Body of pancreas (tissue), 4 donors: ENCODE measurements at regions not wholly inside any gene's neighbourhood (a gene's known extent, or its start where the extent isn't known, plus 50 kb on each side); places are given as distances from the start of the nearest gene placed in this dataset.

Experiments
- ATAC-seq: fragments of 150-250 bp; one replicate; pipeline ENCODE4 v1.9.1; 2016
- DNase-seq, 4 donors: peaks; one replicate each; pipeline ENCODE4 v3.0.0-alpha.2; 2019
- H3K27ac ChIP-seq, 4 donors: fragments of 200-600 bp; sonication (generic); 1 replicate in 3 of 4; 2 replicates in 1 of 4; pipeline versions ENCODE4 v1.5.1 to v1.6.1; 2016 to 2019; ENCODE audit warnings: mild to moderate bottlenecking in 1 of 4, mixed read lengths in 1 of 4, moderate library complexity in 1 of 4
- H3K27me3 ChIP-seq, 2 donors: fragments of 200-600 bp; sonication (generic); one replicate each; pipeline ENCODE4 v1.6.0; 2016; ENCODE audit warnings: mild to moderate bottlenecking in 1 of 2
- H3K36me3 ChIP-seq, 2 donors: fragments of 200-600 bp; sonication (generic); replicated peaks in 1 of 2; 2 replicates each; pipeline ENCODE4 v1.5.1; 2016; ENCODE audit warnings: low read depth in 2 of 2; ENCODE audit not compliant: insufficient read depth in 1 of 2
- H3K4me1 ChIP-seq: fragments of 200-600 bp; sonication (generic); one replicate; pipeline ENCODE4 v1.6.0; 2016
- H3K4me3 ChIP-seq, 2 donors: fragments of 200-600 bp; sonication (generic); 1 replicate in 1 of 2; 2 replicates in 1 of 2; pipeline ENCODE4 v1.5.1; 2016 to 2019
- H3K9me3 ChIP-seq, 3 donors: fragments of 200-600 bp; sonication (generic); 1 replicate in 2 of 3; 2 replicates in 1 of 3; pipeline ENCODE4 v1.5.1; 2016
- POLR2A ChIP-seq, 3 donors: fragments of 450-650 bp; IDR thresholded peaks; one replicate each; pipeline ENCODE4 v1.6.1; 2016; ENCODE audit warnings: antibody characterized with exemption in 3 of 3, mild to moderate bottlenecking in 2 of 3
- WGBS, 2 donors: methylation state at CpG; one replicate each; pipeline ENCODE4 v1.1.5; 2017; 5-methylcytosine and 5-hydroxymethylcytosine counted together
- intact Hi-C: fragments of 100-400 bp; cut with DNase I; formaldehyde crosslinking; loops from one replicate; pipeline ENCODE4 v1.15.1; 2023
- TF ChIP-seq, protein P1 (sequence below), 7 experiments: fragments of 450-650 bp in 4 of 7; fragments of 200-600 bp in 3 of 7; sonication (generic) in 3 of 7; IDR thresholded peaks; one replicate each; pipeline ENCODE4 v1.5.1; 2016 to 2019; ENCODE audit warnings: antibody characterized with exemption in 7 of 7

DNA sequence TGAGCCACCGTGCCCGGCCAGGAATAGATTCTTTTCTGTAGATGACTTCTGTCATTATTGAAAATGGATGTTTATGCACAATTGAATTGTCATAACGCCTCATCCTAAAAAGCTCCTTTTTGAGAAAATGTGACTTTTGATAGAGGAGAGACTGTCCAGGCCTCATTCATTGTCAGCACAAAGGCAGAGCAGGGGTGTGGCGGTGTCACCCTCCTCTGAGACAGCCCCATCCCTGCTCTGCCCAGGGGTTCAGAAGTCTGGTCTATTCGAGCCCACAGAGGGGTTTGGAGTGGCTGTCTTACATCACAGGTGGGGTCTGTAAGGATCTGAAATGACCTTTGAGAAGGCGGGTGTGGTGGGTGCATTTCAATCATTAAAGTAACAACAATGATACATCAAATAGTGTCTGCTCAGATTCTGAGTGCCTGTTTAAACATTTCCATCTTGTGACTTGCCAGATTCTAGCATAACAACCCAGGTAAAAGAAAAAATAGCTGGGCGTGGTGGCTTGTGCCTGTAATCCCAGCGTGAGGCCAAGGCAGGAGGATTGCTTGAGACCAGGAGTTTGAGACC, 161.0 kb downstream of the SEC14L1 start:
- Histone ChIP-seq H3K27ac (no peak overlapping the region), H3K27me3 (no peaks in the 10 kb centered on the region), H3K36me3 (no peaks in the 10 kb centered on the region), H3K4me1 (peaks cover 40% of the 10 kb centered on the region), H3K4me3 (no peak overlapping the region), H3K9me3 (no peaks in the 10 kb centered on the region)
- TF ChIP-seq, protein P1, sequence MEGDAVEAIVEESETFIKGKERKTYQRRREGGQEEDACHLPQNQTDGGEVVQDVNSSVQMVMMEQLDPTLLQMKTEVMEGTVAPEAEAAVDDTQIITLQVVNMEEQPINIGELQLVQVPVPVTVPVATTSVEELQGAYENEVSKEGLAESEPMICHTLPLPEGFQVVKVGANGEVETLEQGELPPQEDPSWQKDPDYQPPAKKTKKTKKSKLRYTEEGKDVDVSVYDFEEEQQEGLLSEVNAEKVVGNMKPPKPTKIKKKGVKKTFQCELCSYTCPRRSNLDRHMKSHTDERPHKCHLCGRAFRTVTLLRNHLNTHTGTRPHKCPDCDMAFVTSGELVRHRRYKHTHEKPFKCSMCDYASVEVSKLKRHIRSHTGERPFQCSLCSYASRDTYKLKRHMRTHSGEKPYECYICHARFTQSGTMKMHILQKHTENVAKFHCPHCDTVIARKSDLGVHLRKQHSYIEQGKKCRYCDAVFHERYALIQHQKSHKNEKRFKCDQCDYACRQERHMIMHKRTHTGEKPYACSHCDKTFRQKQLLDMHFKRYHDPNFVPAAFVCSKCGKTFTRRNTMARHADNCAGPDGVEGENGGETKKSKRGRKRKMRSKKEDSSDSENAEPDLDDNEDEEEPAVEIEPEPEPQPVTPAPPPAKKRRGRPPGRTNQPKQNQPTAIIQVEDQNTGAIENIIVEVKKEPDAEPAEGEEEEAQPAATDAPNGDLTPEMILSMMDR (IDR thresholded peaks at IDR 0.05): no peak
- no peak for TF ChIP-seq POLR2A (IDR thresholded peaks at IDR 0.05)
- 86 to 93% methylated on average over 8 of the region's 8 CpGs for WGBS, 2 donors
- intact Hi-C loops: no loop called here
- no peak for DNase-seq
- ATAC-seq: no peak

DNA sequence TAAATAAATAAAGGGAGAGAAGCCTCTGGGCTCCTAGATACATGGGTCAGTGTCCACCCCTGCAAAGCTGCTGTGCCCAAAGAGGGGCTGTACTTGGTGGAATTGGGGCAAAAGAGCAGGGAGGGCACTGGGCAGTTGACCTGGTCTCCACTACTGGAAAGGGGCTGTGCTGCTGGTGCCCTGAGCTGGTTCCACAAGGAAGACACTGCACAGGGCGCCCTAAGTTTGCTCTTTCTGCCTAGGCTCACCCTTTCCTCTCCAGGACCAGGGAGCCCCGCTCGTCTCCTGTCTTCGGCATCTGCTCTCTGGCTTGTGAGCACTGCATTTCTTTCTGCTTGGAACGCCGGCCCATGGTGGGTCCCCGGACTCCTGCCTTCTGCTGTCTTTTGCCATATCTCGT, 161.9 kb downstream of the SEC14L1 start:
- intact Hi-C loops: no loop called here
- ATAC-seq: no peak
- no peaks in the 10 kb centered on the region for H3K9me3 ChIP-seq
- no peaks in the 10 kb centered on the region for H3K27me3 ChIP-seq
- TF ChIP-seq, protein P1 (IDR thresholded peaks at IDR 0.05): no peak
- TF ChIP-seq POLR2A (IDR thresholded peaks at IDR 0.05): no peak
- H3K4me3 ChIP-seq: no peak overlapping the region
- no peak for DNase-seq
- 93 to 96% methylated on average over 8 of the region's 8 CpGs for WGBS, 2 donors
- no peak overlapping the region for H3K27ac ChIP-seq
- no peaks in the 10 kb centered on the region for H3K36me3 ChIP-seq
- peaks cover 49% of the 10 kb centered on the region for H3K4me1 ChIP-seq

DNA sequence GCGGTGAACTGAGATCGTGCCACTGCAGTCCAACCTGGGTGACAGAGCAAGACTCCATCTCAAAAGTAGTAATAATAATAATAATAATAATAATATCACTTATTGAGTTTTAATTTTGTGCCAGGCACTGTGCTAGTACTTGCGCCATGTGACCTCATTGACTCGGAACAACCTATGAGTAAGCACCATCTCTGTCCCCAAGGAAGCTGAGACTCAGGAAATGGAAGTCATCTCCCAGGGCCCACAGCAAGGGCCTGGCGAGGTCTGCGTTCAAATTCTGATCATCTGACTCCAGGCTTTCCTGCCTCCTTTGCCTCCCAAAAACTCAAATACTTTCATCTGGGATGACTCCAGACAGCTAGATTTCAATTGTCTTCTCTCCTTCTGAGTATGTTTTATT, 162.9 kb downstream of the SEC14L1 start:
- WGBS, 2 donors: 85 to 97% methylated on average over 6 of the region's 6 CpGs
- Histone ChIP-seq H3K4me3 (no peak overlapping the region), H3K9me3 (no peaks in the 10 kb centered on the region), H3K36me3 (no peaks in the 10 kb centered on the region), H3K4me1 (peaks cover 50% of the 10 kb centered on the region), H3K27ac (peak overlapping the region in 1 of 4 donors; percentile 73), H3K27me3 (no peaks in the 10 kb centered on the region)
- intact Hi-C loops: no loop called here
- no peak for DNase-seq
- no peak for ATAC-seq
- TF ChIP-seq POLR2A (IDR thresholded peaks at IDR 0.05): no peak
- TF ChIP-seq, protein P1 (IDR thresholded peaks at IDR 0.05): no peak

DNA sequence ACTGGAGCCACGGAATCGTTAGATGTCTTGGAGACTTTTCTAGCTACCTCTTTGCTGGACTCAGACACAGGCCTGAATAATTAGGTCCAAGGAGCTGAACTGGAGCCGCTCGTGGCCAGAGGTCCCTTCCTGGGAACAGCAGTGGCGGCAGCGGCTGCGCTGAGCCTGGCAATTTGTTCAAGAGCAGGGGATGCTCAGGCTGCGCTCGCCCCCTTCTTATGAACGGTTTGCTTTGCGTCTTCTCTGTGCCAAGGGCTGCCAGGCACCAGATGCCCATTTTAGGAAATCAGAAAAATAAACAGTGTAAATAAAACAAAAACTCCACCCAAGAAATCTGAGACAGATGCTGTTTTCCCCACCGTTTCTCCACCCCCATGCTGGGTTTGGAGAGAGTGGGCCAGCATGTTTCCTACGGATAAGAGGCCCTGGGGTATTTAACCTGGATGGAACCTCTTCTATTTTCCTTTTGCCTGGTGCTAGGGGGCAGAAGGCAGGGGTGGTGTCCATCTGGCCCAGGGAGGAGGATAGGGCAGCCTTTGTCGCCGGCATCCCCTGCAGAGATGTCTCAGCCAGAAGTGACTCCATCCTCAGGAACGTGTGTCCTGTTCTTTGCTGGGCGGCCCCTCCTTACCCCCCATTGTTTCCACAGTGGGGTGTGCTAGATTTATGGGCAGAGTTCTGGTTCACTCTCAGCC, 163.4 kb downstream of the SEC14L1 start:
- Histone ChIP-seq H3K36me3 (no peaks in the 10 kb centered on the region), H3K27ac (peak overlapping the region in 3 of 4 donors; percentile 22 to 73 (median 67)), H3K4me1 (peaks cover 50% of the 10 kb centered on the region), H3K9me3 (no peaks in the 10 kb centered on the region), H3K27me3 (no peaks in the 10 kb centered on the region), H3K4me3 (no peak overlapping the region)
- no peak for ATAC-seq
- WGBS, 2 donors: 53 to 71% methylated on average over 17 of the region's 17 CpGs
- DNase-seq: no peak
- intact Hi-C loops: no loop called here
- no peak for TF ChIP-seq POLR2A (IDR thresholded peaks at IDR 0.05)
- TF ChIP-seq, protein P1 (IDR thresholded peaks at IDR 0.05): no peak
